GM23338 (cell line): ENCODE measurements at regions not wholly inside any gene's neighbourhood (a gene's known extent, or its start where the extent isn't known, plus 50 kb on each side); places are given as distances from the start of the nearest gene placed in this dataset.

Experiments
- EZH2phosphoT487 ChIP-seq: fragments of 200-600 bp; sonication (generic); IDR thresholded peaks from one replicate; pipeline ENCODE4 v1.8.1; 2018; ENCODE audit warnings: antibody characterized with exemption; ENCODE audit not compliant: unreplicated experiment
- JUNB ChIP-seq: IDR thresholded peaks from one replicate; pipeline ENCODE4 v1.6.1; 2016; ENCODE audit warnings: antibody characterized with exemption; ENCODE audit not compliant: unreplicated experiment
- POLR2AphosphoS5 ChIP-seq: IDR thresholded peaks from 2 replicates; pipeline ENCODE4 v1.6.1; 2016; ENCODE audit warnings: antibody characterized with exemption, low read depth
- REST ChIP-seq: IDR thresholded peaks from one replicate; pipeline ENCODE4 v1.6.1; 2018; ENCODE audit warnings: antibody characterized with exemption; ENCODE audit not compliant: unreplicated experiment
- ZNF462 ChIP-seq: fragments of 250-450 bp; sonication (Bioruptor Pico); IDR thresholded peaks from 2 replicates; pipeline ENCODE4 v1.5.0; 2020; ENCODE audit warnings: mild to moderate bottlenecking, moderate library complexity
- TF ChIP-seq, protein P1 (sequence below): IDR thresholded peaks from 2 replicates; pipeline ENCODE4 v1.6.1; 2016; ENCODE audit warnings: antibody characterized with exemption

GRCh38 chr4:16334601-16335000 is 108.3 kb upstream of the TAPT1 start (continued):
- TF ChIP-seq ZNF462 (CRISPR knock-in tag) (no peak), EZH2phosphoT487 (no peak), POLR2AphosphoS5 (no peak), REST (no peak), JUNB (no peak)
- TF ChIP-seq, protein P1, sequence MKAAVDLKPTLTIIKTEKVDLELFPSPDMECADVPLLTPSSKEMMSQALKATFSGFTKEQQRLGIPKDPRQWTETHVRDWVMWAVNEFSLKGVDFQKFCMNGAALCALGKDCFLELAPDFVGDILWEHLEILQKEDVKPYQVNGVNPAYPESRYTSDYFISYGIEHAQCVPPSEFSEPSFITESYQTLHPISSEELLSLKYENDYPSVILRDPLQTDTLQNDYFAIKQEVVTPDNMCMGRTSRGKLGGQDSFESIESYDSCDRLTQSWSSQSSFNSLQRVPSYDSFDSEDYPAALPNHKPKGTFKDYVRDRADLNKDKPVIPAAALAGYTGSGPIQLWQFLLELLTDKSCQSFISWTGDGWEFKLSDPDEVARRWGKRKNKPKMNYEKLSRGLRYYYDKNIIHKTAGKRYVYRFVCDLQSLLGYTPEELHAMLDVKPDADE, result no peak
